Embryonic facial prominence (tissue), 1 donor: ENCODE measurements at regions not wholly inside any gene's neighbourhood (a gene's known extent, or its start where the extent isn't known, plus 50 kb on each side); places are given as distances from the start of the nearest gene placed in this dataset.
"Not testable (repeated sequence)": the region's sequence is repeated elsewhere in the genome, so short reads cannot be mapped to it uniquely, and the experiment has no call there.

Source experiments
- DNase-seq: peaks from one replicate; pipeline ENCODE4 v3.0.0-alpha.2; 2016; ENCODE audit errors: extremely low spot score

- no peak for DNase-seq
Measured at GRCh38 chr13:88704600-88705275, 1033.6 kb downstream of the SLITRK5 start.

GRCh38 chr13:88707646-88708045 is 1036.5 kb downstream of the SLITRK5 start:
- DNase-seq: no peak

DNA sequence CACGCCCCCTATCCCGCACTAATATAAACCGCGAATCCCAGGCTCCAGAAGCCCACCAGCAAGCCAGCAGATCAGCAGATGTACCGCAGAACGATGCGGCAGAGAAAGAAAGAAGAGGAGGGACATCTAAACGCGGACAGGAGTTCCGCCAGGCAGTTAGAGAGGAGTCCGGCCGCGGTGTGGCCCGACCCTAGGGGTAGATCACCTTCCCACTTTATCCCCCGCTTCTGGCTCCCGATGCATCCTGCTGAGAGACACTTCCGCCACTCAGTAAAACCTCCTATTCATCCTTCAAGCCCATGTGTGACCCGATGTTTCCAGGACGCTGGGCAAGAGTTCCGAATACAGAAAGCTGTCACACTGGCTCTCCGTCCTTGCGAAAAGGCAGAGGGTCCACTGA is 1046.8 kb downstream of the SLITRK5 start:
- DNase-seq: no peak

DNA sequence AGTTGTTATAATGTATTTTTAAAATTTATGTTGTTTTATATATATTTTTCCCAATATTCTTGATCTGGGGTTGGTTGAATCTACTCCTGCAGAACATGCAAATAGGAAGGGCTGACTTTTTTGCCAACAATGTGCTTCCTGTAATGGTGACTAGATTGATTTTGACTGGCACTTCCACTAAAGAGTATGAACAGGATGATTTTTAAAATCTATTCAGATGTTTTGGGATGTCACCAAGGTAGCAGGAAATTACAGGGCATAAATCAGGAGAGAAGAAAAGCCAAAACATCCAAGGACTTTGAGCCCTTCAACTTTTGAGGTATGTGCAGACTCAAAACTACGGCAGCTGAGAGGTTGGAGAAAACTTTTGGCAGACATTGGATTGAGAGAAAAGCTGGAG is 1047.6 kb downstream of the SLITRK5 start:
- no peak for DNase-seq

DNA sequence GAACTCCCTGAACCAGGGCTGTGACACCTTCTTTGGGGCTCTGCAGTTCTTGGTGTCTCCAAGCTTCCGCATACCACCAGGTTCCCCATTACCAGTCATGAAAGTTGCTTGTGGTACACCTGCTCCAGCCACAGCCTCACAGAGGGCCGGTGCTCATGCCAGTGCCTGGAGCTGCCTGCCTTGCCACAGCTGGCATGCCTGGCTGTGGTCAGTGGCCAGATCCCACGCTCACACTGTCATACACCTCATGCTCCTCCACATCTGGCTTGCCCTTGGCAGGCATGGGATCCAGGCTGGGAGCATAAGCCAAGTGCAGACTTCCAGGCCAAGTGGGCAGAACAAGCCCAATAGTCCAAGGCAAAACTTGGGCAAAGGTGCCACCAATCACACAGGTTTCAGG is 1054.9 kb downstream of the SLITRK5 start:
- DNase-seq: no peak

DNA sequence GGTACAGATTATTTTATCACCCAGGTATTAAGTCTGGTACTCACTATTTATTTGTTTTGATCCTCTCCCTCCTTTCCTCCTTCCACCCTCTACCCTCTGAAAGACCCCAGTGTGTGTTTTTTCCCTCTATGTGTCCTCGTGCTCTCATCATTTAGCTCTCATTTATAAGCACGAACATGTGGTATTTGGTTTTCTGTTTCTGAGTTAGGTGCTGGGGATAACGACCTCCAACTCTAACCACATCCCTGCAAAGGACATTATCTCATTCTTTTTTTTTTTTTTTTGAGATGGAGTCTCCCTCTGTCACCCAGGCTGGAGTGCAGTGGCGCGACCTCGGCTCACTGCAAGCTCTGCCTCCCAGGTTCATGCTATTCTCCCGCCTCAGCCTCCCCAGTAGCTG is 1056.1 kb downstream of the SLITRK5 start:
- not testable (repeated sequence) for DNase-seq

GRCh38 chr13:88729605-88730004 is 1058.4 kb downstream of the SLITRK5 start:
- DNase-seq: no peak

- no peak for DNase-seq
Measured at GRCh38 chr13:88736026-88736425, 1064.9 kb downstream of the SLITRK5 start.

- no peak for DNase-seq
Measured at GRCh38 chr13:88739195-88739594, 1068.0 kb downstream of the SLITRK5 start.

GRCh38 chr13:88744289-88744688 is 1073.1 kb downstream of the SLITRK5 start:
- no peak for DNase-seq

DNA sequence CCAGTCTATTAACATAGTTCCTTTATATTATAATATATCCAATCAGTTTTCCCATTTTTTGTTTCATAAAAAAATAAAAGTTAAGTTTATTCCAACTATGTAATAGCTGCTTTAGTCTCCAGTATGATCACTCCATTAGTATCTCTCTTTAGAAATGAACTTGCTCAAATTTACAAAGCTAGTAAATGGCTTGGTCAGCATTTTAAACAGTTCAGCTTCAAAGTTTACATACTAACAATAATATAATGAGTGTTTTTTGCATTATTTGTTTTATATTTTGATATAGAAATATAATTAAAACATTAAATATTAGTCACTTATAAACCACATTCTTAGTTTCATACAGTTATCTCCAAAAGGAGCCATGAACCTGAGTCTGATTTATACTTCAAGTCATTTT is 1073.8 kb downstream of the SLITRK5 start:
- no peak for DNase-seq

- no peak for DNase-seq
Measured at GRCh38 chr13:88752041-88752440, 1080.9 kb downstream of the SLITRK5 start.

DNA sequence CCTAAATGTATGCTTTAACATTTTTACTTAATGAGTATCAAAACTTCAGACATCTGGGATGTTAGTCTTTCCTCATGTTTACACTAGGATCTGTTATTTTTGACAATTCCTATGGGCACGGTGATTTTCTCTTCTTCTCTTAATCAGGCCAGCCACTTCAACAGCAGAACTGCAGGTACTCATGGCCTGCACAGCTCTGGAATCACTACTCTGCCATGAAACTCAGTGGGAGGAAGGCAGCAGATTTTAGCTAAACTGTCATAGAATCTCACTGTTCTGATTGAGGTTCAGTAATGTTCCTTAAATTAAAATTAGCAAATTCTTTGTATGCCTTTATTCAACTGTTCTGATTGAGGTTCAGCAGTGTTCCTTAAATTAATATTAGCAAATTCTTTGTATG is 1083.0 kb downstream of the SLITRK5 start:
- DNase-seq: no peak

DNA sequence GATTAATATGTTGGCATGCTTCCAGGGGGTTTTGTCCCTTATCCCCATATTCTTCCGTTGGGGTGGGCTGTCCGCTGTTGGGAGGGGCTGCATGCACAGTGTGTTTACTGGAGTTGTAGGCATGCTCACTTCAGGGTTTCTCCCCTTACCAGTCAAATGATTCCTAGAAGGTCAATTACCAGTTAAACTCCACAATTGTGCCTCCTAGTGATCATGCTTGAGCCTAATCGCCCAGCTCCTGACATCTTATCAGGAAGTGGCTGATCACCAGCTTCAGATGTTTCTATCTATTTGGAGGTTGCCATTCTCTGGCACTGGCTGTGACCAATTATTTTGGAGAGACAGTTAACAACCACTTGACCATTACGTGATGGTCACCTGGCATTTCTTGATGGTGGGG is 1090.0 kb downstream of the SLITRK5 start:
- no peak for DNase-seq

GRCh38 chr13:88764103-88764502 is 1092.9 kb downstream of the SLITRK5 start:
- DNase-seq: no peak

GRCh38 chr13:88800505-88800904 is 1129.3 kb downstream of the SLITRK5 start:
- DNase-seq: no peak

GRCh38 chr13:88801361-88801760 is 1130.2 kb downstream of the SLITRK5 start:
- no peak for DNase-seq

- no peak for DNase-seq
Measured at GRCh38 chr13:88802886-88803285, 1131.7 kb downstream of the SLITRK5 start.

- no peak for DNase-seq
Measured at GRCh38 chr13:88806438-88806837, 1135.3 kb downstream of the SLITRK5 start.

- no peak for DNase-seq
Measured at GRCh38 chr13:88817560-88817959, 1146.4 kb downstream of the SLITRK5 start.

- DNase-seq: no peak
Measured at GRCh38 chr13:88823114-88823513, 1151.9 kb downstream of the SLITRK5 start.

DNA sequence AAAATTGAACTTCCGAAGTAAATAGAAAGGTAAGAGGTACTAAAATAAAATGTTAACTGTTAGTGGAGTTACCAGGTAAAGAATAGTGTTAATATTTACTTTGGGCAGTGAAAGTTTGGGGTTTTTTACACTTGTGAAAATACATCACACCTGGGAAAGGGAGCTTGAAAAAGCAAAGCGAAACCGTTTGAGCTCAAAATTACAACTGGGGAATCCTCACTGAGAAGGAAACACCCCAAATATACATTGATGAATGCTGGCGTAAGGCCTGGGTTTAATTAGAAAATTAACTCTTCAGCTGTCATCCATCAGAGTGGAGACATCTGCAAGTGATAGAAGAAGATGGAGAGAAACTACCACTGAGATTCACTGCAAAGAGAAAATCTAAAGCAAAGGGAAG is 1153.0 kb downstream of the SLITRK5 start:
- no peak for DNase-seq

GRCh38 chr13:88840085-88840484 is 1168.9 kb downstream of the SLITRK5 start:
- DNase-seq: no peak

GRCh38 chr13:88852293-88852692 is 1181.1 kb downstream of the SLITRK5 start:
- not testable (repeated sequence) for DNase-seq
